ENCODE measurements at regions not wholly inside any gene's neighbourhood (a gene's known extent, or its start where the extent isn't known, plus 50 kb on each side); places are given as distances from the start of the nearest gene placed in this dataset.

GRCh38 chr3:159807137-159808040, 181.2 kb upstream of the IL12A start:
- 80% methylated on average over 3 of the region's 3 CpGs for WGBS (ENCODE audit: insufficient coverage)
- Mint-ChIP-seq H3K27ac (no peak overlapping the region), H3K4me1 (no peaks in the 10 kb centered on the region), H3K9me3 (no peaks in the 10 kb centered on the region), H3K27me3 (ENCODE audit: low read depth in 2 of 2) (no peaks in the 10 kb centered on the region), H3K4me3 (no peak overlapping the region), H3K36me3 (no peaks in the 10 kb centered on the region)
- no peak overlapping the region for H3K4me3 ChIP-seq (ENCODE audit: low read length)
- no peak overlapping the region for H3K27ac ChIP-seq (ENCODE audit: low read length)
- no peak for DNase-seq
- no peak for TF ChIP-seq CTCF (IDR thresholded peaks at IDR 0.05)
- H3K9me3 ChIP-seq (ENCODE audit: control insufficient read depth, insufficient read depth, low read length) = no peaks in the 10 kb centered on the region
- H3K36me3 ChIP-seq (ENCODE audit: control insufficient read depth, insufficient read depth, low read length) = no peaks in the 10 kb centered on the region
- intact Hi-C loops (cut with micrococcal nuclease) = no loop called here
- H3K4me1 ChIP-seq (ENCODE audit: control insufficient read depth, insufficient read depth, low read length) = no peaks in the 10 kb centered on the region
- no peaks in the 10 kb centered on the region for H3K27me3 ChIP-seq (ENCODE audit: control insufficient read depth, insufficient read depth, low read length)
- ATAC-seq = no peak

- TF ChIP-seq CTCF (IDR thresholded peaks at IDR 0.05) = no peak
- no peaks in the 10 kb centered on the region for H3K36me3 Mint-ChIP-seq
- WGBS (ENCODE audit: insufficient coverage) = 64% methylated on average over 8 of the region's 8 CpGs
- DNase-seq (no peak), ATAC-seq (no peak)
- no peaks in the 10 kb centered on the region for H3K9me3 Mint-ChIP-seq
- H3K4me3 Mint-ChIP-seq = no peak overlapping the region
- Histone ChIP-seq H3K4me3 (ENCODE audit: low read length) (no peak overlapping the region), H3K9me3 (ENCODE audit: control insufficient read depth, insufficient read depth, low read length) (no peaks in the 10 kb centered on the region), H3K27me3 (ENCODE audit: control insufficient read depth, insufficient read depth, low read length) (no peaks in the 10 kb centered on the region), H3K4me1 (ENCODE audit: control insufficient read depth, insufficient read depth, low read length) (no peaks in the 10 kb centered on the region), H3K27ac (ENCODE audit: low read length) (no peak overlapping the region), H3K36me3 (ENCODE audit: control insufficient read depth, insufficient read depth, low read length) (no peaks in the 10 kb centered on the region)
- no peak overlapping the region for H3K27ac Mint-ChIP-seq
- peaks cover 0 to 1% of the 10 kb centered on the region in 2 donors for H3K27me3 Mint-ChIP-seq (ENCODE audit: low read depth in 2 of 2)
- H3K4me1 Mint-ChIP-seq = no peaks in the 10 kb centered on the region
- intact Hi-C loops (cut with micrococcal nuclease) = no loop called here
Observed at GRCh38 chr3:159813822-159814531, 174.7 kb upstream of the IL12A start.

- H3K4me3 ChIP-seq (ENCODE audit: low read length) = no peak overlapping the region
- H3K27ac ChIP-seq (ENCODE audit: low read length) = no peak overlapping the region
- no peaks in the 10 kb centered on the region for H3K27me3 ChIP-seq (ENCODE audit: control insufficient read depth, insufficient read depth, low read length)
- no peaks in the 10 kb centered on the region for H3K9me3 ChIP-seq (ENCODE audit: control insufficient read depth, insufficient read depth, low read length)
- TF ChIP-seq CTCF (IDR thresholded peaks at IDR 0.05) = no peak
- Mint-ChIP-seq H3K4me3 (no peak overlapping the region), H3K27ac (no peak overlapping the region), H3K4me1 (no peaks in the 10 kb centered on the region), H3K9me3 (no peaks in the 10 kb centered on the region), H3K27me3 (ENCODE audit: low read depth in 2 of 2) (peaks cover 0 to 2% of the 10 kb centered on the region in 2 donors), H3K36me3 (no peaks in the 10 kb centered on the region)
- 76% methylated on average over 2 of the region's 3 CpGs for WGBS (ENCODE audit: insufficient coverage)
- no peaks in the 10 kb centered on the region for H3K4me1 ChIP-seq (ENCODE audit: control insufficient read depth, insufficient read depth, low read length)
- H3K36me3 ChIP-seq (ENCODE audit: control insufficient read depth, insufficient read depth, low read length) = no peaks in the 10 kb centered on the region
- ATAC-seq (no peak), DNase-seq (no peak)
- intact Hi-C loops (cut with micrococcal nuclease) = no loop called here
Observed at GRCh38 chr3:159816512-159816911, 172.1 kb upstream of the IL12A start.

Measured in natural killer cell (primary cell).